Activated naive CD4-positive, alpha-beta T cell treated with anti-CD3 and anti-CD28 coated beads, Interleukin-2, amount 10 ng/mL, durations not matched to agents 7 days and 5 days (primary cell): ENCODE measurements at regions not wholly inside any gene's neighbourhood (a gene's known extent, or its start where the extent isn't known, plus 50 kb on each side); places are given as distances from the start of the nearest gene placed in this dataset.
"Not testable (repeated sequence)": the region's sequence is repeated elsewhere in the genome, so short reads cannot be mapped to it uniquely, and the experiment has no call there.

Experiments used
- CTCF ChIA-PET: fragments of 350-600 bp; sonication (Branson Sonifier 250); formaldehyde crosslinking; loops from one replicate; lab custom pipeline; 2021; ENCODE audit warnings: antibody characterized with exemption; lab: Charles Lee
- DNase-seq: peaks from one replicate; pipeline ENCODE4 v3.0.0-alpha.2; 2020
- H3K27ac Mint-ChIP-seq: one replicate; pipeline ENCODE4 v1.8.0; 2021; ENCODE audit warnings: mild to moderate bottlenecking, moderate library complexity, mixed read lengths
- H3K27me3 Mint-ChIP-seq: one replicate; pipeline ENCODE4 v1.8.0; 2021; ENCODE audit warnings: mild to moderate bottlenecking, mixed read lengths
- H3K36me3 Mint-ChIP-seq: one replicate; pipeline ENCODE4 v1.8.0; 2021; ENCODE audit warnings: mixed read lengths
- H3K4me1 Mint-ChIP-seq: one replicate; pipeline ENCODE4 v1.8.0; 2021; ENCODE audit warnings: mixed read lengths
- H3K4me3 Mint-ChIP-seq: one replicate; pipeline ENCODE4 v1.8.0; 2021; ENCODE audit warnings: mild to moderate bottlenecking, moderate library complexity, mixed read lengths
- H3K9me3 Mint-ChIP-seq: one replicate; pipeline ENCODE4 v1.8.0; 2021; ENCODE audit warnings: mixed read lengths

GRCh38 chr11:116325247-116325646 is 447.5 kb downstream of the BUD13 start:
- H3K27me3 Mint-ChIP-seq = peaks cover 4% of the 10 kb centered on the region
- CTCF ChIA-PET = no interaction called here
- H3K9me3 Mint-ChIP-seq = no peaks in the 10 kb centered on the region
- no peak overlapping the region for H3K4me3 Mint-ChIP-seq
- H3K27ac Mint-ChIP-seq = no peak overlapping the region
- no peak for DNase-seq
- H3K4me1 Mint-ChIP-seq = no peaks in the 10 kb centered on the region
- no peaks in the 10 kb centered on the region for H3K36me3 Mint-ChIP-seq

GRCh38 chr11:116324077-116324476 is 448.7 kb downstream of the BUD13 start:
- H3K9me3 Mint-ChIP-seq, H3K36me3 Mint-ChIP-seq, DNase-seq, H3K4me3 Mint-ChIP-seq, CTCF ChIA-PET, H3K27ac Mint-ChIP-seq, H3K27me3 Mint-ChIP-seq, H3K4me1 Mint-ChIP-seq: not testable (repeated sequence)

GRCh38 chr11:116317212-116317611 is 455.6 kb downstream of the BUD13 start:
- H3K27me3 Mint-ChIP-seq = no peaks in the 10 kb centered on the region
- H3K4me3 Mint-ChIP-seq = no peak overlapping the region
- CTCF ChIA-PET = no interaction called here

GRCh38 chr11:116314006-116314405 is 458.8 kb downstream of the BUD13 start:
- no peak for DNase-seq
- Mint-ChIP-seq H3K27ac (no peak overlapping the region), H3K27me3 (no peaks in the 10 kb centered on the region), H3K36me3 (no peaks in the 10 kb centered on the region), H3K9me3 (no peaks in the 10 kb centered on the region), H3K4me3 (no peak overlapping the region), H3K4me1 (no peaks in the 10 kb centered on the region)
- CTCF ChIA-PET = no interaction called here

More at GRCh38 chr11:116317212-116317611, 455.6 kb downstream of the BUD13 start:
- H3K27ac Mint-ChIP-seq = no peak overlapping the region
- DNase-seq = no peak
- no peaks in the 10 kb centered on the region for H3K9me3 Mint-ChIP-seq
- H3K36me3 Mint-ChIP-seq = no peaks in the 10 kb centered on the region
- H3K4me1 Mint-ChIP-seq = no peaks in the 10 kb centered on the region

- H3K9me3 Mint-ChIP-seq = no peaks in the 10 kb centered on the region
- no peaks in the 10 kb centered on the region for H3K27me3 Mint-ChIP-seq
- no peaks in the 10 kb centered on the region for H3K36me3 Mint-ChIP-seq
- H3K4me3 Mint-ChIP-seq = no peak overlapping the region
- H3K27ac Mint-ChIP-seq = no peak overlapping the region
- DNase-seq = no peak
- CTCF ChIA-PET = no interaction called here
- H3K4me1 Mint-ChIP-seq = no peaks in the 10 kb centered on the region
Observed at GRCh38 chr11:116312570-116313391, 460.0 kb downstream of the BUD13 start.

GRCh38 chr11:116311206-116311605 is 461.6 kb downstream of the BUD13 start:
- H3K4me1 Mint-ChIP-seq = no peaks in the 10 kb centered on the region
- no peaks in the 10 kb centered on the region for H3K9me3 Mint-ChIP-seq
- CTCF ChIA-PET = no interaction called here
- DNase-seq = no peak
- H3K27ac Mint-ChIP-seq = no peak overlapping the region
- no peaks in the 10 kb centered on the region for H3K27me3 Mint-ChIP-seq
- H3K36me3 Mint-ChIP-seq = no peaks in the 10 kb centered on the region
- no peak overlapping the region for H3K4me3 Mint-ChIP-seq

GRCh38 chr11:116310698-116311097 is 462.1 kb downstream of the BUD13 start:
- CTCF ChIA-PET = no interaction called here
- H3K36me3 Mint-ChIP-seq = no peaks in the 10 kb centered on the region
- DNase-seq = no peak
- H3K27ac Mint-ChIP-seq = no peak overlapping the region
- no peaks in the 10 kb centered on the region for H3K27me3 Mint-ChIP-seq
- no peaks in the 10 kb centered on the region for H3K4me1 Mint-ChIP-seq
- no peaks in the 10 kb centered on the region for H3K9me3 Mint-ChIP-seq
- no peak overlapping the region for H3K4me3 Mint-ChIP-seq

- no peak for DNase-seq
- no peaks in the 10 kb centered on the region for H3K4me1 Mint-ChIP-seq
- no peak overlapping the region for H3K27ac Mint-ChIP-seq
- no peaks in the 10 kb centered on the region for H3K36me3 Mint-ChIP-seq
- CTCF ChIA-PET = no interaction called here
- no peaks in the 10 kb centered on the region for H3K9me3 Mint-ChIP-seq
- H3K27me3 Mint-ChIP-seq = no peaks in the 10 kb centered on the region
- H3K4me3 Mint-ChIP-seq = no peak overlapping the region
Observed at GRCh38 chr11:116310226-116310625, 462.6 kb downstream of the BUD13 start.

- no peaks in the 10 kb centered on the region for H3K36me3 Mint-ChIP-seq
- H3K27ac Mint-ChIP-seq = no peak overlapping the region
- H3K4me3 Mint-ChIP-seq = no peak overlapping the region
- H3K27me3 Mint-ChIP-seq = no peaks in the 10 kb centered on the region
- DNase-seq = no peak
- no peaks in the 10 kb centered on the region for H3K9me3 Mint-ChIP-seq
- H3K4me1 Mint-ChIP-seq = no peaks in the 10 kb centered on the region
- CTCF ChIA-PET = no interaction called here
Observed at GRCh38 chr11:116309446-116309845, 463.3 kb downstream of the BUD13 start.

GRCh38 chr11:116302756-116303155 is 470.0 kb downstream of the BUD13 start:
- H3K4me1 Mint-ChIP-seq = no peaks in the 10 kb centered on the region
- H3K36me3 Mint-ChIP-seq = no peaks in the 10 kb centered on the region
- no peak overlapping the region for H3K4me3 Mint-ChIP-seq
- H3K9me3 Mint-ChIP-seq = no peaks in the 10 kb centered on the region
- CTCF ChIA-PET = no interaction called here
- no peak overlapping the region for H3K27ac Mint-ChIP-seq
- DNase-seq = no peak
- H3K27me3 Mint-ChIP-seq = no peaks in the 10 kb centered on the region

GRCh38 chr11:116301141-116301540 is 471.6 kb downstream of the BUD13 start:
- Mint-ChIP-seq H3K9me3 (no peaks in the 10 kb centered on the region), H3K27ac (no peak overlapping the region), H3K4me3 (no peak overlapping the region), H3K36me3 (no peaks in the 10 kb centered on the region), H3K4me1 (no peaks in the 10 kb centered on the region), H3K27me3 (no peaks in the 10 kb centered on the region)
- CTCF ChIA-PET = no interaction called here
- no peak for DNase-seq

- no peaks in the 10 kb centered on the region for H3K4me1 Mint-ChIP-seq
- H3K27me3 Mint-ChIP-seq = no peaks in the 10 kb centered on the region
- no peak overlapping the region for H3K27ac Mint-ChIP-seq
- CTCF ChIA-PET = no interaction called here
- H3K4me3 Mint-ChIP-seq = no peak overlapping the region
- H3K9me3 Mint-ChIP-seq = no peaks in the 10 kb centered on the region
- no peaks in the 10 kb centered on the region for H3K36me3 Mint-ChIP-seq
- DNase-seq = no peak
Observed at GRCh38 chr11:116300232-116300631, 472.6 kb downstream of the BUD13 start.

- Mint-ChIP-seq H3K27ac (no peak overlapping the region), H3K27me3 (no peaks in the 10 kb centered on the region), H3K4me1 (no peaks in the 10 kb centered on the region), H3K4me3 (no peak overlapping the region), H3K9me3 (no peaks in the 10 kb centered on the region), H3K36me3 (no peaks in the 10 kb centered on the region)
- DNase-seq = no peak
- CTCF ChIA-PET = no interaction called here
Observed at GRCh38 chr11:116294630-116295029, 478.2 kb downstream of the BUD13 start.

GRCh38 chr11:116287866-116288265 is 484.9 kb downstream of the BUD13 start:
- no peak overlapping the region for H3K27ac Mint-ChIP-seq
- H3K4me3 Mint-ChIP-seq = no peak overlapping the region
- no peaks in the 10 kb centered on the region for H3K9me3 Mint-ChIP-seq
- no peaks in the 10 kb centered on the region for H3K27me3 Mint-ChIP-seq
- no peaks in the 10 kb centered on the region for H3K4me1 Mint-ChIP-seq
- no peaks in the 10 kb centered on the region for H3K36me3 Mint-ChIP-seq
- no peak for DNase-seq
- CTCF ChIA-PET = no interaction called here

GRCh38 chr11:116285026-116285425 is 487.8 kb downstream of the BUD13 start:
- no peaks in the 10 kb centered on the region for H3K36me3 Mint-ChIP-seq
- no peak overlapping the region for H3K27ac Mint-ChIP-seq
- DNase-seq = no peak
- CTCF ChIA-PET = no interaction called here
- H3K9me3 Mint-ChIP-seq = no peaks in the 10 kb centered on the region
- no peaks in the 10 kb centered on the region for H3K4me1 Mint-ChIP-seq
- no peaks in the 10 kb centered on the region for H3K27me3 Mint-ChIP-seq
- H3K4me3 Mint-ChIP-seq = no peak overlapping the region
